ENCODE measurements at regions not wholly inside any gene's neighbourhood (a gene's known extent, or its start where the extent isn't known, plus 50 kb on each side); places are given as distances from the start of the nearest gene placed in this dataset.

- H3K36me3 ChIP-seq (ENCODE audit: low read length), result no peaks in the 10 kb centered on the region
- no peak overlapping the region for H3K4me3 ChIP-seq (ENCODE audit: insufficient read depth, low read length, poor library complexity, severe bottlenecking)
- no peak overlapping the region for H3K4me2 ChIP-seq (ENCODE audit: low read depth, low read length, poor library complexity, severe bottlenecking)
- H3K9me3 ChIP-seq (ENCODE audit: insufficient read depth, low read length), result no peaks in the 10 kb centered on the region
- no peak overlapping the region for H3K9ac ChIP-seq (ENCODE audit: low read length)
- H3K27ac ChIP-seq (ENCODE audit: low read depth, low read length), result no peak overlapping the region
- TF ChIP-seq EZH2phosphoT487 (conservative IDR thresholded peaks at IDR 0.05; ENCODE audit: low read length) (no peak), CTCF (IDR thresholded peaks at IDR 0.05; ENCODE audit: insufficient read depth, low read length, poor library complexity, severe bottlenecking) (no peak)
- H3K9me2 ChIP-seq (replicated peaks; ENCODE audit: insufficient read depth, low read length), result no peaks in the 10 kb centered on the region
- H3K79me2 ChIP-seq (ENCODE audit: insufficient read depth, low read length), result no peaks in the 10 kb centered on the region
- H3K27me3 ChIP-seq (ENCODE audit: low read length), result no peaks in the 10 kb centered on the region
- H3F3A ChIP-seq (ENCODE audit: insufficient read depth), result no peaks in the 10 kb centered on the region
- no peak overlapping the region for H2AFZ ChIP-seq (ENCODE audit: low read depth, low read length, severe bottlenecking)
- H4K20me1 ChIP-seq (ENCODE audit: low read depth, low read length), result no peaks in the 10 kb centered on the region
Observed at GRCh38 chr2:2850218-2850755, 519.2 kb upstream of the MYT1L start.

GRCh38 chr2:2849464-2850217, 518.6 kb upstream of the MYT1L start:
- Histone ChIP-seq H3K79me2 (ENCODE audit: insufficient read depth, low read length) (no peaks in the 10 kb centered on the region), H3K9me2 (replicated peaks; ENCODE audit: insufficient read depth, low read length) (no peaks in the 10 kb centered on the region), H3K27ac (ENCODE audit: low read depth, low read length) (no peak overlapping the region), H3K9me3 (ENCODE audit: insufficient read depth, low read length) (no peaks in the 10 kb centered on the region), H3K4me3 (ENCODE audit: insufficient read depth, low read length, poor library complexity, severe bottlenecking) (no peak overlapping the region), H3K9ac (ENCODE audit: low read length) (no peak overlapping the region), H3K27me3 (ENCODE audit: low read length) (no peaks in the 10 kb centered on the region), H4K20me1 (ENCODE audit: low read depth, low read length) (no peaks in the 10 kb centered on the region), H3K36me3 (ENCODE audit: low read length) (no peaks in the 10 kb centered on the region), H2AFZ (ENCODE audit: low read depth, low read length, severe bottlenecking) (no peak overlapping the region), H3F3A (ENCODE audit: insufficient read depth) (no peaks in the 10 kb centered on the region), H3K4me2 (ENCODE audit: low read depth, low read length, poor library complexity, severe bottlenecking) (no peak overlapping the region)
- TF ChIP-seq EZH2phosphoT487 (conservative IDR thresholded peaks at IDR 0.05; ENCODE audit: low read length) (no peak), CTCF (IDR thresholded peaks at IDR 0.05; ENCODE audit: insufficient read depth, low read length, poor library complexity, severe bottlenecking) (no peak)

- Histone ChIP-seq H3K4me3 (ENCODE audit: insufficient read depth, low read length, poor library complexity, severe bottlenecking) (no peak overlapping the region), H3F3A (ENCODE audit: insufficient read depth) (no peaks in the 10 kb centered on the region), H2AFZ (ENCODE audit: low read depth, low read length, severe bottlenecking) (no peak overlapping the region), H3K27ac (ENCODE audit: low read depth, low read length) (no peak overlapping the region), H3K79me2 (ENCODE audit: insufficient read depth, low read length) (no peaks in the 10 kb centered on the region), H3K9ac (ENCODE audit: low read length) (no peak overlapping the region), H4K20me1 (ENCODE audit: low read depth, low read length) (no peaks in the 10 kb centered on the region), H3K9me3 (ENCODE audit: insufficient read depth, low read length) (no peaks in the 10 kb centered on the region), H3K4me2 (ENCODE audit: low read depth, low read length, poor library complexity, severe bottlenecking) (no peak overlapping the region), H3K36me3 (ENCODE audit: low read length) (no peaks in the 10 kb centered on the region), H3K27me3 (ENCODE audit: low read length) (no peaks in the 10 kb centered on the region), H3K9me2 (replicated peaks; ENCODE audit: insufficient read depth, low read length) (no peaks in the 10 kb centered on the region)
- TF ChIP-seq EZH2phosphoT487 (conservative IDR thresholded peaks at IDR 0.05; ENCODE audit: low read length) (no peak), CTCF (IDR thresholded peaks at IDR 0.05; ENCODE audit: insufficient read depth, low read length, poor library complexity, severe bottlenecking) (no peak)
Observed at GRCh38 chr2:2848621-2849333, 517.7 kb upstream of the MYT1L start.

All from SU-DHL-6 (cell line).